ENCODE measurements at regions not wholly inside any gene's neighbourhood (a gene's known extent, or its start where the extent isn't known, plus 50 kb on each side); places are given as distances from the start of the nearest gene placed in this dataset.

- H3K9me3 Mint-ChIP-seq, result no peaks in the 10 kb centered on the region
- no peaks in the 10 kb centered on the region for H3K36me3 Mint-ChIP-seq (ENCODE audit: low read depth)
- TF ChIP-seq, protein P1, sequence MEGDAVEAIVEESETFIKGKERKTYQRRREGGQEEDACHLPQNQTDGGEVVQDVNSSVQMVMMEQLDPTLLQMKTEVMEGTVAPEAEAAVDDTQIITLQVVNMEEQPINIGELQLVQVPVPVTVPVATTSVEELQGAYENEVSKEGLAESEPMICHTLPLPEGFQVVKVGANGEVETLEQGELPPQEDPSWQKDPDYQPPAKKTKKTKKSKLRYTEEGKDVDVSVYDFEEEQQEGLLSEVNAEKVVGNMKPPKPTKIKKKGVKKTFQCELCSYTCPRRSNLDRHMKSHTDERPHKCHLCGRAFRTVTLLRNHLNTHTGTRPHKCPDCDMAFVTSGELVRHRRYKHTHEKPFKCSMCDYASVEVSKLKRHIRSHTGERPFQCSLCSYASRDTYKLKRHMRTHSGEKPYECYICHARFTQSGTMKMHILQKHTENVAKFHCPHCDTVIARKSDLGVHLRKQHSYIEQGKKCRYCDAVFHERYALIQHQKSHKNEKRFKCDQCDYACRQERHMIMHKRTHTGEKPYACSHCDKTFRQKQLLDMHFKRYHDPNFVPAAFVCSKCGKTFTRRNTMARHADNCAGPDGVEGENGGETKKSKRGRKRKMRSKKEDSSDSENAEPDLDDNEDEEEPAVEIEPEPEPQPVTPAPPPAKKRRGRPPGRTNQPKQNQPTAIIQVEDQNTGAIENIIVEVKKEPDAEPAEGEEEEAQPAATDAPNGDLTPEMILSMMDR (IDR thresholded peaks at IDR 0.05; ENCODE audit: unreplicated experiment in 3 of 3), result no peak
- H3K4me3 Mint-ChIP-seq, result no peak overlapping the region
- H3K27me3 Mint-ChIP-seq (ENCODE audit: low read depth), result no peaks in the 10 kb centered on the region
- peak overlapping the region in 1 of 3 experiments; percentile 10 for H3K27ac Mint-ChIP-seq
- no peaks in the 10 kb centered on the region for H3K4me1 Mint-ChIP-seq
Measured at GRCh38 chr2:117058366-117058765, 756.1 kb upstream of the DDX18 start.

DNA sequence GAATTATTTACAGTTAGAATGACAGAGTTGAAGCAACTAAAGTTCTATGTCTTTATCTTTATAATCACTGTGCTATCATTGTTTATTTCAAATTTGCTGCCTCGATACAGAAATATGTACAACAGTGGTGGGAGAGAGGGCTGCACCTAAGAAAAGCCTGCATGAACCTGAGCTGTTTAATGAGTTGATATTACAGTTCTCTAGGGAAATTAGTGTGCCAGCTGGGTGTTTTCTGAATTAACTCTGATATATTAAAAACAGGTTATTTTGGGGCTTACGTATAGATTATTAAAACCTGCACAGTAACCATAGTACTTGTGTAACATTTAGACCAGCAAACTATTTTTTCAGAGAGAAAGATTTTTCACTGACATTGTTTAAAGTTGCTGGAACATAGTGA is 750.5 kb upstream of the DDX18 start:
- H3K27ac Mint-ChIP-seq, result no peak overlapping the region
- no peaks in the 10 kb centered on the region for H3K4me1 Mint-ChIP-seq
- H3K36me3 Mint-ChIP-seq (ENCODE audit: low read depth), result no peaks in the 10 kb centered on the region
- no peaks in the 10 kb centered on the region for H3K27me3 Mint-ChIP-seq (ENCODE audit: low read depth)
- H3K4me3 Mint-ChIP-seq, result no peak overlapping the region
- no peaks in the 10 kb centered on the region for H3K9me3 Mint-ChIP-seq
- TF ChIP-seq, protein P1 (IDR thresholded peaks at IDR 0.05; ENCODE audit: unreplicated experiment in 3 of 3), result no peak

- H3K27me3 Mint-ChIP-seq (ENCODE audit: low read depth), result no peaks in the 10 kb centered on the region
Measured at GRCh38 chr2:117065912-117066311, 748.6 kb upstream of the DDX18 start.

DNA sequence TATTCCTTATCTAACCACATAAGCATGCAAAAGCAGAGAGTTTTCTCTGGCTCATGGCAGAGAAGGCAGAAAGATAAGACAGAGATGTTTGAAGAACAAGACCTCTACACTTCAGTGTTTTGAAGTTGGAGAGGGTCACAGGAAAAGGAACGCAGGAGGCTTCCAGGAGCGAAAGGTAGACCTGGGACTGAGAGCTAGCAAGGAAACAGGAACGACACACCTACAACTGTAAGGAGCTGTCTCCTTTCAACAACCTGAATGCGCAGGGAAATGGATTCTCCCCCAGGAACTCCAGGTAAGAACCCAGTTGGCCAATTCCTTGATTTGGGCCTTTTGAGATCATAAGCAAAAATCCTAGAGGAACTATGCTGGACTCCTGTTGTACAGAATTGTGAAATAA is 746.6 kb upstream of the DDX18 start:
- peaks cover 3% of the 10 kb centered on the region for H3K9me3 Mint-ChIP-seq
- H3K36me3 Mint-ChIP-seq (ENCODE audit: low read depth), result no peaks in the 10 kb centered on the region
- TF ChIP-seq, protein P1 (IDR thresholded peaks at IDR 0.05; ENCODE audit: unreplicated experiment in 3 of 3), result no peak
- no peaks in the 10 kb centered on the region for H3K4me1 Mint-ChIP-seq
- H3K27ac Mint-ChIP-seq, result no peak overlapping the region
- H3K27me3 Mint-ChIP-seq (ENCODE audit: low read depth), result no peaks in the 10 kb centered on the region
- no peak overlapping the region for H3K4me3 Mint-ChIP-seq

More at GRCh38 chr2:117065912-117066311, 748.6 kb upstream of the DDX18 start:
- no peak overlapping the region for H3K27ac Mint-ChIP-seq
- H3K4me1 Mint-ChIP-seq, result no peaks in the 10 kb centered on the region
- H3K4me3 Mint-ChIP-seq, result no peak overlapping the region
- TF ChIP-seq, protein P1 (IDR thresholded peaks at IDR 0.05; ENCODE audit: unreplicated experiment in 3 of 3), result no peak
- no peaks in the 10 kb centered on the region for H3K36me3 Mint-ChIP-seq (ENCODE audit: low read depth)
- H3K9me3 Mint-ChIP-seq, result peaks cover 3% of the 10 kb centered on the region

GRCh38 chr2:117068371-117068770 is 746.1 kb upstream of the DDX18 start:
- no peak overlapping the region for H3K4me3 Mint-ChIP-seq
- H3K27ac Mint-ChIP-seq, result no peak overlapping the region
- H3K9me3 Mint-ChIP-seq, result peaks cover 3% of the 10 kb centered on the region
- H3K4me1 Mint-ChIP-seq, result no peaks in the 10 kb centered on the region
- TF ChIP-seq, protein P1 (IDR thresholded peaks at IDR 0.05; ENCODE audit: unreplicated experiment in 3 of 3), result no peak
- H3K36me3 Mint-ChIP-seq (ENCODE audit: low read depth), result no peaks in the 10 kb centered on the region
- no peaks in the 10 kb centered on the region for H3K27me3 Mint-ChIP-seq (ENCODE audit: low read depth)

- H3K4me3 Mint-ChIP-seq, result no peak overlapping the region
- H3K9me3 Mint-ChIP-seq, result peaks cover 3% of the 10 kb centered on the region
- H3K4me1 Mint-ChIP-seq, result no peaks in the 10 kb centered on the region
- TF ChIP-seq, protein P1 (IDR thresholded peaks at IDR 0.05; ENCODE audit: unreplicated experiment in 3 of 3), result no peak
- no peaks in the 10 kb centered on the region for H3K36me3 Mint-ChIP-seq (ENCODE audit: low read depth)
- no peaks in the 10 kb centered on the region for H3K27me3 Mint-ChIP-seq (ENCODE audit: low read depth)
- no peak overlapping the region for H3K27ac Mint-ChIP-seq
Measured at GRCh38 chr2:117071556-117072102, 742.9 kb upstream of the DDX18 start.

Measured in nephron (organoid).